SU-DHL-6 (cell line): ENCODE measurements at regions not wholly inside any gene's neighbourhood (a gene's known extent, or its start where the extent isn't known, plus 50 kb on each side); places are given as distances from the start of the nearest gene placed in this dataset.

ENCODE experiments used
- H2AFZ ChIP-seq: fragments of 200-600 bp; sonication (generic); 2 replicates; pipeline ENCODE4 v1.6.1; 2014; ENCODE audit warnings: low read depth, mild to moderate bottlenecking, moderate library complexity, mixed read lengths, antibody characterized with exemption, low read length; ENCODE audit not compliant: severe bottlenecking
- H3F3A ChIP-seq: fragments of 200-600 bp; shearing (Covaris generic); 2 replicates; pipeline ENCODE4 v1.6.0; 2016; ENCODE audit warnings: antibody characterized with exemption, mild to moderate bottlenecking; ENCODE audit not compliant: insufficient read depth
- H3K27ac ChIP-seq: fragments of 200-600 bp; sonication (generic); 2 replicates; pipeline ENCODE4 v1.5.1; 2016; ENCODE audit warnings: low read depth, mild to moderate bottlenecking, low read length, moderate library complexity, mixed read lengths
- H3K27me3 ChIP-seq: fragments of 200-600 bp; sonication (generic), shearing (Covaris generic); 2 replicates; pipeline ENCODE4 v1.6.0; 2014; ENCODE audit warnings: mild to moderate bottlenecking, low read length
- H3K36me3 ChIP-seq: fragments of 200-600 bp; sonication (generic); 2 replicates; pipeline ENCODE4 v1.6.1; 2014; ENCODE audit warnings: mild to moderate bottlenecking, low read length, mixed read lengths
- H3K4me2 ChIP-seq: fragments of 300-600, 200-600 bp; shearing (Covaris generic), sonication (generic); 2 replicates; pipeline ENCODE4 v1.6.0; 2014; ENCODE audit warnings: low read length, low read depth, mild to moderate bottlenecking; ENCODE audit not compliant: poor library complexity, severe bottlenecking
- H3K4me3 ChIP-seq: fragments of 200-600 bp; sonication (generic); 2 replicates; pipeline ENCODE4 v1.5.1; 2014; ENCODE audit warnings: antibody characterized with exemption, low read length, mild to moderate bottlenecking, mixed read lengths; ENCODE audit not compliant: insufficient read depth, poor library complexity, severe bottlenecking
- H3K79me2 ChIP-seq: fragments of 200-600 bp; sonication (generic); 2 replicates; pipeline ENCODE4 v1.6.1; 2014; ENCODE audit warnings: mild to moderate bottlenecking, low read length, moderate library complexity; ENCODE audit not compliant: insufficient read depth
- H3K9ac ChIP-seq: fragments of 200-600 bp; sonication (generic); 2 replicates; pipeline ENCODE4 v1.7.0; 2014; ENCODE audit warnings: mild to moderate bottlenecking, low read length
- H3K9me2 ChIP-seq: fragments of 200-600 bp; sonication (generic); replicated peaks from 2 replicates; pipeline ENCODE4 v1.6.1; 2014; ENCODE audit warnings: low read length; ENCODE audit not compliant: insufficient read depth
- H3K9me3 ChIP-seq: fragments of 200-600 bp; sonication (generic); 2 replicates; pipeline ENCODE4 v1.6.1; 2014; ENCODE audit warnings: low read length, mixed read lengths; ENCODE audit not compliant: insufficient read depth
- H4K20me1 ChIP-seq: fragments of 200-600 bp; sonication (generic); 2 replicates; pipeline ENCODE4 v1.6.1; 2014; ENCODE audit warnings: low read depth, mild to moderate bottlenecking, antibody characterized with exemption, low read length, moderate library complexity, mixed read lengths
- CTCF ChIP-seq: fragments of 200-600 bp; sonication (generic); IDR thresholded peaks from one replicate; pipeline ENCODE4 v1.5.1; 2017; ENCODE audit warnings: antibody characterized with exemption, mild to moderate bottlenecking, low read length, moderate library complexity; ENCODE audit not compliant: insufficient read depth, poor library complexity, severe bottlenecking
- EZH2phosphoT487 ChIP-seq: fragments of 200-600 bp; sonication (generic), shearing (Covaris generic); conservative IDR thresholded peaks from 2 replicates; pipeline ENCODE4 v1.6.1; 2018; ENCODE audit warnings: mild to moderate bottlenecking, antibody characterized with exemption, low read length, moderate library complexity, mixed read lengths

GRCh38 chr6:152879681-152880080, 103.2 kb downstream of the FBXO5 start:
- no peaks in the 10 kb centered on the region for H3F3A ChIP-seq
- no peak overlapping the region for H2AFZ ChIP-seq
- H3K4me3 ChIP-seq: no peak overlapping the region
- H3K9me2 ChIP-seq: no peaks in the 10 kb centered on the region
- no peaks in the 10 kb centered on the region for H3K36me3 ChIP-seq
- no peaks in the 10 kb centered on the region for H4K20me1 ChIP-seq
- H3K9ac ChIP-seq: no peak overlapping the region
- no peak overlapping the region for H3K4me2 ChIP-seq
- H3K27ac ChIP-seq: no peak overlapping the region
- no peaks in the 10 kb centered on the region for H3K9me3 ChIP-seq
- no peak for TF ChIP-seq CTCF
- H3K79me2 ChIP-seq: no peaks in the 10 kb centered on the region
- no peaks in the 10 kb centered on the region for H3K27me3 ChIP-seq

GRCh38 chr6:152893187-152893586, 89.7 kb downstream of the FBXO5 start:
- Histone ChIP-seq H4K20me1 (no peaks in the 10 kb centered on the region), H3F3A (no peaks in the 10 kb centered on the region), H3K27ac (no peak overlapping the region), H3K4me2 (no peak overlapping the region), H3K9ac (no peak overlapping the region), H3K27me3 (no peaks in the 10 kb centered on the region), H3K9me2 (no peaks in the 10 kb centered on the region), H3K4me3 (no peak overlapping the region), H3K79me2 (no peaks in the 10 kb centered on the region), H3K36me3 (no peaks in the 10 kb centered on the region), H3K9me3 (no peaks in the 10 kb centered on the region), H2AFZ (no peak overlapping the region)
- TF ChIP-seq EZH2phosphoT487 (no peak), CTCF (no peak)

- H3K79me2 ChIP-seq: no peaks in the 10 kb centered on the region
- no peak overlapping the region for H3K27ac ChIP-seq
- H2AFZ ChIP-seq: no peak overlapping the region
- H3K4me3 ChIP-seq: no peak overlapping the region
- H3K9ac ChIP-seq: no peak overlapping the region
- H4K20me1 ChIP-seq: no peaks in the 10 kb centered on the region
- no peaks in the 10 kb centered on the region for H3K27me3 ChIP-seq
- no peaks in the 10 kb centered on the region for H3K36me3 ChIP-seq
- TF ChIP-seq CTCF (no peak), EZH2phosphoT487 (no peak)
- no peaks in the 10 kb centered on the region for H3K9me3 ChIP-seq
- no peaks in the 10 kb centered on the region for H3F3A ChIP-seq
- no peaks in the 10 kb centered on the region for H3K9me2 ChIP-seq
- no peak overlapping the region for H3K4me2 ChIP-seq
Observed at GRCh38 chr6:152896923-152897322, 85.9 kb downstream of the FBXO5 start.
